GM18909 (cell line): ENCODE measurements at regions not wholly inside any gene's neighbourhood (a gene's known extent, or its start where the extent isn't known, plus 50 kb on each side); places are given as distances from the start of the nearest gene placed in this dataset.
"Not testable (repeated sequence)": the region's sequence is repeated elsewhere in the genome, so short reads cannot be mapped to it uniquely, and the experiment has no call there.

Source experiments
- ATAC-seq: cut with Tn5 transposase; IDR thresholded peaks from one replicate; pipeline ENCODE4 v1.9.1; 2021; ENCODE audit warnings: mild to moderate bottlenecking; ENCODE audit not compliant: unreplicated experiment, poor library complexity

GRCh38 chr1:198809247-198809646 lies 170.4 kb downstream of the PTPRC start:
- no peak for ATAC-seq

- no peak for ATAC-seq
Measured at GRCh38 chr1:198811449-198811848, 172.6 kb downstream of the PTPRC start.

- ATAC-seq, result no peak
Measured at GRCh38 chr1:198823626-198824025, 184.8 kb downstream of the PTPRC start.

- ATAC-seq, result no peak
Measured at GRCh38 chr1:198825254-198825653, 186.4 kb downstream of the PTPRC start.

GRCh38 chr1:198829356-198829755 lies 190.5 kb downstream of the PTPRC start:
- ATAC-seq, result no peak

GRCh38 chr1:198829944-198830343 lies 191.1 kb downstream of the PTPRC start:
- no peak for ATAC-seq

GRCh38 chr1:198830412-198830811 lies 191.6 kb downstream of the PTPRC start:
- no peak for ATAC-seq

GRCh38 chr1:198833706-198834503 lies 195.1 kb downstream of the PTPRC start:
- ATAC-seq, result no peak

- ATAC-seq, result no peak
Measured at GRCh38 chr1:198837278-198838021, 198.6 kb downstream of the PTPRC start.

GRCh38 chr1:198838022-198838342 lies 199.1 kb downstream of the PTPRC start:
- ATAC-seq, result no peak

- ATAC-seq, result no peak
Measured at GRCh38 chr1:198841477-198841876, 202.6 kb downstream of the PTPRC start.

GRCh38 chr1:198842686-198843085 lies 203.8 kb downstream of the PTPRC start:
- ATAC-seq, result no peak

- no peak for ATAC-seq
Measured at GRCh38 chr1:198845271-198845670, 206.4 kb downstream of the PTPRC start.

GRCh38 chr1:198845851-198846250 lies 207.0 kb downstream of the PTPRC start:
- ATAC-seq, result no peak

- no peak for ATAC-seq
Measured at GRCh38 chr1:198846556-198846955, 207.7 kb downstream of the PTPRC start.

- no peak for ATAC-seq
Measured at GRCh38 chr1:198848206-198848605, 209.4 kb downstream of the PTPRC start.

GRCh38 chr1:198848649-198849048 lies 209.8 kb downstream of the PTPRC start:
- no peak for ATAC-seq

GRCh38 chr1:198849093-198849492 lies 210.3 kb downstream of the PTPRC start:
- ATAC-seq, result no peak

- no peak for ATAC-seq
Measured at GRCh38 chr1:198850196-198850595, 211.4 kb downstream of the PTPRC start.

- ATAC-seq, result not testable (repeated sequence)
Measured at GRCh38 chr1:198850966-198851365, 212.1 kb downstream of the PTPRC start.

GRCh38 chr1:198856601-198857000 lies 217.8 kb downstream of the PTPRC start:
- no peak for ATAC-seq

GRCh38 chr1:198858033-198858432 lies 219.2 kb downstream of the PTPRC start:
- no peak for ATAC-seq
